ENCODE measurements at regions not wholly inside any gene's neighbourhood (a gene's known extent, or its start where the extent isn't known, plus 50 kb on each side); places are given as distances from the start of the nearest gene placed in this dataset.

GRCh38 chr10:120132811-120133210 is 240.3 kb downstream of the SEC23IP start:
- TF ChIP-seq EZH2phosphoT487 (IDR thresholded peaks at IDR 0.05; ENCODE audit: low read length): no peak
- no peak for TF ChIP-seq CTCF (IDR thresholded peaks at IDR 0.05; ENCODE audit: low read length)
- TF ChIP-seq EZH2 (optimal IDR thresholded peaks at IDR 0.05; ENCODE audit: low read depth, low read length): no peak
